DOHH2 (cell line): ENCODE measurements at regions not wholly inside any gene's neighbourhood (a gene's known extent, or its start where the extent isn't known, plus 50 kb on each side); places are given as distances from the start of the nearest gene placed in this dataset.

ENCODE experiments used
- H3F3A ChIP-seq: fragments of 200-600 bp; sonication (generic), shearing (Covaris generic); 2 replicates; pipeline ENCODE4 v1.6.0; 2016; ENCODE audit warnings: antibody characterized with exemption, mild to moderate bottlenecking; ENCODE audit not compliant: control insufficient read depth, insufficient read depth
- H3K27ac ChIP-seq: fragments of 200-600 bp; sonication (generic); 2 replicates; pipeline ENCODE4 v1.5.1; 2014; ENCODE audit warnings: low read depth, mild to moderate bottlenecking, low read length, moderate library complexity
- H3K27me3 ChIP-seq: fragments of 200-600 bp; sonication (generic); 2 replicates; pipeline ENCODE4 v1.6.1; 2014; ENCODE audit warnings: mild to moderate bottlenecking, low read length, mixed read lengths; ENCODE audit not compliant: control insufficient read depth
- H3K36me3 ChIP-seq: fragments of 200-600 bp; sonication (generic); 2 replicates; pipeline ENCODE4 v1.6.1; 2014; ENCODE audit warnings: mild to moderate bottlenecking, low read length, moderate library complexity, mixed read lengths; ENCODE audit not compliant: control insufficient read depth
- H3K4me1 ChIP-seq: fragments of 200-600 bp; sonication (generic); 2 replicates; pipeline ENCODE4 v1.6.1; 2014; ENCODE audit warnings: mild to moderate bottlenecking, low read length, mixed read lengths; ENCODE audit not compliant: control insufficient read depth
- H3K4me2 ChIP-seq: fragments of 200-600 bp; sonication (generic); 2 replicates; pipeline ENCODE4 v1.6.0; 2014; ENCODE audit warnings: mild to moderate bottlenecking, low read length, moderate library complexity
- H3K4me3 ChIP-seq: fragments of 200-600 bp; sonication (generic); 2 replicates; pipeline ENCODE4 v1.5.1; 2014; ENCODE audit warnings: mild to moderate bottlenecking, low read length, mixed read lengths
- H3K79me2 ChIP-seq: fragments of 200-600 bp; sonication (generic); 2 replicates; pipeline ENCODE4 v1.6.1; 2014; ENCODE audit warnings: mild to moderate bottlenecking, low read length, mixed read lengths; ENCODE audit not compliant: control insufficient read depth
- H3K9me2 ChIP-seq: fragments of 200-600 bp; sonication (generic); replicated peaks from 2 replicates; pipeline ENCODE4 v1.6.1; 2014; ENCODE audit warnings: mild to moderate bottlenecking, low read length, mixed read lengths; ENCODE audit not compliant: control insufficient read depth
- H3K9me3 ChIP-seq: fragments of 200-600 bp; sonication (generic); 2 replicates; pipeline ENCODE4 v1.6.1; 2014; ENCODE audit warnings: antibody characterized with exemption, low read length, mixed read lengths; ENCODE audit not compliant: control insufficient read depth, insufficient read depth
- H4K20me1 ChIP-seq: fragments of 200-600 bp; sonication (generic); 2 replicates; pipeline ENCODE4 v1.6.0; 2014; ENCODE audit warnings: low read depth, mild to moderate bottlenecking, antibody characterized with exemption, low read length, moderate library complexity; ENCODE audit not compliant: control insufficient read depth, insufficient read depth
- EZH2phosphoT487 ChIP-seq: fragments of 200-600 bp; sonication (generic); IDR thresholded peaks from 2 replicates; pipeline ENCODE4 v1.6.1; 2017; ENCODE audit warnings: borderline replicate concordance, mild to moderate bottlenecking, antibody characterized with exemption, low read length, moderate library complexity, mixed read lengths
- TF ChIP-seq, protein P1 (sequence below): fragments of 200-600 bp; sonication (generic); IDR thresholded peaks from one replicate; pipeline ENCODE4 v1.5.1; 2014; ENCODE audit warnings: antibody characterized with exemption, mild to moderate bottlenecking, low read depth, low read length; ENCODE audit not compliant: poor library complexity, severe bottlenecking

DNA sequence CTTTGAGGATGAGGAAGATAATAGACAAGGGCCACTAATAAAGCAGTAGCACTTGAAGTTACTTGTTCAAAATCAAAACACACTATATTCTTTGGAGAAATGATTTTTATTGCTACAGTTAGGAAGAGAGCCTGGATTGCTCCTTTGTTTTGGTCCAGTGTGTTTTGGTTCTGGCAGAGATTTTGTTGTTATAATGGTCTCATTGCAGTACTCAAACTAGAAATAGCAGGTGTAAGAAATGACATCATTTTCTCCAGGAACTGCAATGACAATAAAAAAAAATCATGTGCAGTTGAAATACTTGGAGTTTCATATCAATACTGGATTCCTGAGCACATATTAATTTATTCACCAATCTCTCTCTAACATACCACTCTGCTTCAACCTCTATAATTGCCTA lies 490.3 kb downstream of the CCDC85A start:
- Histone ChIP-seq H4K20me1 (no peaks in the 10 kb centered on the region), H3K9me3 (peaks cover 17% of the 10 kb centered on the region; the same call in 1 of the 2 replicates), H3K36me3 (no peaks in the 10 kb centered on the region), H3K4me3 (no peak overlapping the region), H3F3A (no peaks in the 10 kb centered on the region), H3K4me1 (no peaks in the 10 kb centered on the region), H3K79me2 (no peaks in the 10 kb centered on the region), H3K27me3 (no peaks in the 10 kb centered on the region), H3K9me2 (no peaks in the 10 kb centered on the region), H3K4me2 (no peak overlapping the region), H3K27ac (no peak overlapping the region)
- TF ChIP-seq, protein P1, sequence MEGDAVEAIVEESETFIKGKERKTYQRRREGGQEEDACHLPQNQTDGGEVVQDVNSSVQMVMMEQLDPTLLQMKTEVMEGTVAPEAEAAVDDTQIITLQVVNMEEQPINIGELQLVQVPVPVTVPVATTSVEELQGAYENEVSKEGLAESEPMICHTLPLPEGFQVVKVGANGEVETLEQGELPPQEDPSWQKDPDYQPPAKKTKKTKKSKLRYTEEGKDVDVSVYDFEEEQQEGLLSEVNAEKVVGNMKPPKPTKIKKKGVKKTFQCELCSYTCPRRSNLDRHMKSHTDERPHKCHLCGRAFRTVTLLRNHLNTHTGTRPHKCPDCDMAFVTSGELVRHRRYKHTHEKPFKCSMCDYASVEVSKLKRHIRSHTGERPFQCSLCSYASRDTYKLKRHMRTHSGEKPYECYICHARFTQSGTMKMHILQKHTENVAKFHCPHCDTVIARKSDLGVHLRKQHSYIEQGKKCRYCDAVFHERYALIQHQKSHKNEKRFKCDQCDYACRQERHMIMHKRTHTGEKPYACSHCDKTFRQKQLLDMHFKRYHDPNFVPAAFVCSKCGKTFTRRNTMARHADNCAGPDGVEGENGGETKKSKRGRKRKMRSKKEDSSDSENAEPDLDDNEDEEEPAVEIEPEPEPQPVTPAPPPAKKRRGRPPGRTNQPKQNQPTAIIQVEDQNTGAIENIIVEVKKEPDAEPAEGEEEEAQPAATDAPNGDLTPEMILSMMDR, result no peak
- no peak for TF ChIP-seq EZH2phosphoT487

DNA sequence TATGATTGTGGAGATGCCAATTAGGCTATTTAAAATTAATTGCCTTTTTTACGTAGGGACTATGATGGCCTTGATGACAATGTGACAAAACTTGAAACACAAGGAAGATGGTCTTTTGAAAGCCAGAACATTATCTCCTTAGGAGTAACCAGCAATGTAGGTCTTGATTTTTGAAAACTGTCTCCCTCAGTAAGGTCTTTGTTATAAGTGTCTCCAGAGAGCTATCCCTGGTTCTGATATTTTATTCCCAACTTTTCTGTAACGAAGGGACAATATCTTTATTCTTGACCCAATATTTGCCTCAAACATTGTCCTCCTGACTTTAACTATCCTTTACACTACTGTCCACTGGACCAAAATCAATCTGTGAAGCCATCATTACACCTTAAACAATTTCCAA lies 493.2 kb downstream of the CCDC85A start:
- Histone ChIP-seq H3K4me1 (no peaks in the 10 kb centered on the region), H3K4me2 (no peak overlapping the region), H3K36me3 (no peaks in the 10 kb centered on the region), H3K9me3 (peaks cover 16% of the 10 kb centered on the region; the same call in 1 of the 2 replicates), H4K20me1 (no peaks in the 10 kb centered on the region), H3F3A (no peaks in the 10 kb centered on the region), H3K9me2 (no peaks in the 10 kb centered on the region), H3K27ac (no peak overlapping the region), H3K79me2 (no peaks in the 10 kb centered on the region), H3K27me3 (no peaks in the 10 kb centered on the region), H3K4me3 (no peak overlapping the region)
- TF ChIP-seq, protein P1, result no peak
- no peak for TF ChIP-seq EZH2phosphoT487

DNA sequence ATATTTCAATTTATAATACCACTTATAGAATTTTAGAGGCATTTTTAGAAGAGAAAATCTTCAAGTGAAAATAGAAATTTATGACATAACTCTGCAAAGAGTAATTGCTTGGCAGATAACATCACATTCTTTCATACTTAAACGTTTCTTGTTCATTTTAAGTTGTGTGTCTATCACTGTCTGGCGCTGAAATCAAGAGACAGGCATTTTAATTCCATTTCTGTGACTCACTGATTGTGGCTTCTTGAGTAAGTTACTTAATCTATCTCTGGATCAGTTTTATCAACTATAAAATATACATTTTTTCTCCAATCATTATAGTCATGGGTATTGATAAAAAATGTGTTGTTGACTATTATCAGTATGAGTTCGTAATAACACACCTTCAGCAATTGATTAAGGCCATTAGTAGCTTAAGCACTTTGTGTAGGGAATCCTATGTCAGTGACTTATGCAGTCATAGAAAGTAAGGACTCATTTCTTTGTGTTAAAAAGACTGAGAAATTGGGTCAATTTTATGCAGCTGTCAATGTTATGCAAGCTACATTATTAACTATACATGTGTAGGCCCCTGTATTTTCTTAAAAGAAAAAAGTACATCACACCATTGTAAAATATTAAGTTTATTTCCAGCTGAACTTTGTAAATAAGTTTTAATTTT lies 497.3 kb downstream of the CCDC85A start:
- Histone ChIP-seq H3K27ac (no peak overlapping the region), H3F3A (no peaks in the 10 kb centered on the region), H3K4me2 (no peak overlapping the region), H3K36me3 (no peaks in the 10 kb centered on the region), H3K79me2 (no peaks in the 10 kb centered on the region), H3K4me1 (no peaks in the 10 kb centered on the region), H3K9me2 (no peaks in the 10 kb centered on the region), H3K4me3 (no peak overlapping the region), H3K9me3 (no peaks in the 10 kb centered on the region), H4K20me1 (no peaks in the 10 kb centered on the region), H3K27me3 (no peaks in the 10 kb centered on the region)
- TF ChIP-seq EZH2phosphoT487, result no peak
- TF ChIP-seq, protein P1, result no peak
